ENCODE measurements at regions not wholly inside any gene's neighbourhood (a gene's known extent, or its start where the extent isn't known, plus 50 kb on each side); places are given as distances from the start of the nearest gene placed in this dataset.

DNA sequence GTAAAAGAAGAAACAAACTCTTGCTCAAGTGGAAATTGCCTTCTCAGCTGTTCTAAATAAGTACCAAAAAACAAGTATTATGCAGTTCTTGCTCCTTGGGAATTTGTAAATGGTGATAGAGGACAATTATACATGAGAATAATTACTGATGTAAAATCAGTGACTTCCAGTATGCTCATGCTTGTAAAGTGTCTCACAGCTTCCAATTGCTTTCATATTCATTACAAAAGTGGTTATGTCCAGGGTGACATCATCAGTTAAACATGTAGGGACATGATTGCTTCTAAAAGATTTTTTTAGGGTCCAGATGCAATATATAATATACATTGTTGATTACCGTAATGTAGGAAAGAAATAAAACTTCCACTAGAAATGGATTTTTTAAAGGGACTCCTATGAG lies 122.8 kb upstream of the B3GAT2 start:
- Histone ChIP-seq H3K9me2 (replicated peaks; ENCODE audit: control insufficient read depth, low read length) (no peaks in the 10 kb centered on the region), H3K27me3 (ENCODE audit: control insufficient read depth, low read length) (no peaks in the 10 kb centered on the region), H3K79me2 (ENCODE audit: control insufficient read depth, low read length) (no peaks in the 10 kb centered on the region), H3K27ac (ENCODE audit: low read depth, low read length) (no peak overlapping the region), H4K20me1 (ENCODE audit: control insufficient read depth, insufficient read depth, low read depth, low read length) (no peaks in the 10 kb centered on the region), H3F3A (ENCODE audit: control insufficient read depth, insufficient read depth) (no peaks in the 10 kb centered on the region), H3K4me3 (ENCODE audit: low read length) (no peak overlapping the region), H3K4me1 (ENCODE audit: control insufficient read depth, low read length) (no peaks in the 10 kb centered on the region), H3K9me3 (ENCODE audit: control insufficient read depth, insufficient read depth, low read length) (no peaks in the 10 kb centered on the region), H3K4me2 (ENCODE audit: low read length) (no peak overlapping the region), H3K36me3 (ENCODE audit: control insufficient read depth, low read length) (no peaks in the 10 kb centered on the region)
- TF ChIP-seq CTCF (IDR thresholded peaks at IDR 0.05; ENCODE audit: low read depth, low read length, poor library complexity, severe bottlenecking) = no peak
- no peak for TF ChIP-seq EZH2phosphoT487 (IDR thresholded peaks at IDR 0.05; ENCODE audit: borderline replicate concordance, low read length)

DNA sequence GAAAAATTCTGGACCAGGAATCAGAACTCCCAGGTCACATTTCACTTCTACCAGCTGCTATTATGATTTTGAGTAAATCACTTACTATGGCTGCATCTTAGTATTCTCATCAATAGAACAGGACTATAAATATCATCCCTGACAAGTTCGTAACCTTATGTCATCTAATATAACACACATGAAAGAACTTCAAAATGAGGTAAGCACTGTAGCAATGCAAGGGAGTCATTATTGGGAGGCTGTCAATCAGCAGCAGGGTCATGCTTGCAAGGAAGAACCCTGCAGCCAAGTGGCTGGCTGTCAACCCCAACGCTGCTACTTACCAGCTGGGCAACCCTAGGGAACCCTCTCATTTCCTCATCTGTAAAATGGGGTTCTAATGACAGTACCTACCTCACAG lies 123.3 kb upstream of the B3GAT2 start:
- Histone ChIP-seq H3K9me2 (replicated peaks; ENCODE audit: control insufficient read depth, low read length) (no peaks in the 10 kb centered on the region), H3K27ac (ENCODE audit: low read depth, low read length) (no peak overlapping the region), H3K4me1 (ENCODE audit: control insufficient read depth, low read length) (no peaks in the 10 kb centered on the region), H3K79me2 (ENCODE audit: control insufficient read depth, low read length) (no peaks in the 10 kb centered on the region), H3K4me2 (ENCODE audit: low read length) (no peak overlapping the region), H3K36me3 (ENCODE audit: control insufficient read depth, low read length) (no peaks in the 10 kb centered on the region), H3K9me3 (ENCODE audit: control insufficient read depth, insufficient read depth, low read length) (no peaks in the 10 kb centered on the region), H3F3A (ENCODE audit: control insufficient read depth, insufficient read depth) (no peaks in the 10 kb centered on the region), H4K20me1 (ENCODE audit: control insufficient read depth, insufficient read depth, low read depth, low read length) (no peaks in the 10 kb centered on the region), H3K4me3 (ENCODE audit: low read length) (no peak overlapping the region), H3K27me3 (ENCODE audit: control insufficient read depth, low read length) (no peaks in the 10 kb centered on the region)
- TF ChIP-seq CTCF (IDR thresholded peaks at IDR 0.05; ENCODE audit: low read depth, low read length, poor library complexity, severe bottlenecking) (no peak), EZH2phosphoT487 (IDR thresholded peaks at IDR 0.05; ENCODE audit: borderline replicate concordance, low read length) (no peak)

DNA sequence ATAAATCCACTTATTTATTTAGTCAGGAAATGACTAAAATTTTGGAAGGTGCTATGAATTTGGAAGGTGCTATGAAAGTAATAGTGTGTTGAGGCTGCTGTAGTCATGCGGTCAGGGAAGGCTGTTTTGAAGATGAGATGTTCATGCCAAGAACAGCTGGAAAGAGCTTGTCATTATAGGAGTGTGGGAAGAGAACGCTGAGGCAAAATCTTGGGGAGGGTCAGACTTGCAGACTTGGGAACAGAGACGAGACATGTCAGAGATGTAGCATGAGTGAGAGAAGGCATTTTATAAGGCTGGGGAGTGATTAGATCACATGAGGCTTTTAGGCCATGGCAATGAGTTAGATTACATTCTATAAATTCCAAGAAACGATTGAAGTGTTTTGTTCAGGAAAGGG lies 124.0 kb upstream of the B3GAT2 start:
- no peaks in the 10 kb centered on the region for H3K9me2 ChIP-seq (replicated peaks; ENCODE audit: control insufficient read depth, low read length)
- no peaks in the 10 kb centered on the region for H3K27me3 ChIP-seq (ENCODE audit: control insufficient read depth, low read length)
- no peaks in the 10 kb centered on the region for H3K36me3 ChIP-seq (ENCODE audit: control insufficient read depth, low read length)
- no peaks in the 10 kb centered on the region for H3K4me1 ChIP-seq (ENCODE audit: control insufficient read depth, low read length)
- H3K27ac ChIP-seq (ENCODE audit: low read depth, low read length) = no peak overlapping the region
- no peak overlapping the region for H3K4me3 ChIP-seq (ENCODE audit: low read length)
- H3K4me2 ChIP-seq (ENCODE audit: low read length) = no peak overlapping the region
- TF ChIP-seq EZH2phosphoT487 (IDR thresholded peaks at IDR 0.05; ENCODE audit: borderline replicate concordance, low read length) (no peak), CTCF (IDR thresholded peaks at IDR 0.05; ENCODE audit: low read depth, low read length, poor library complexity, severe bottlenecking) (no peak)
- H3K9me3 ChIP-seq (ENCODE audit: control insufficient read depth, insufficient read depth, low read length) = no peaks in the 10 kb centered on the region
- no peaks in the 10 kb centered on the region for H3F3A ChIP-seq (ENCODE audit: control insufficient read depth, insufficient read depth)
- H4K20me1 ChIP-seq (ENCODE audit: control insufficient read depth, insufficient read depth, low read depth, low read length) = no peaks in the 10 kb centered on the region
- no peaks in the 10 kb centered on the region for H3K79me2 ChIP-seq (ENCODE audit: control insufficient read depth, low read length)
